CD4-positive, alpha-beta T cell treated with Interleukin-6 at 100 ng/mL for 8 hours (primary cell): ENCODE measurements at regions not wholly inside any gene's neighbourhood (a gene's known extent, or its start where the extent isn't known, plus 50 kb on each side); places are given as distances from the start of the nearest gene placed in this dataset.

Experiments used
- DNase-seq: peaks from one replicate; pipeline ENCODE4 v3.0.0-alpha.2; 2020; ENCODE audit warnings: mixed read lengths, low spot score

DNA sequence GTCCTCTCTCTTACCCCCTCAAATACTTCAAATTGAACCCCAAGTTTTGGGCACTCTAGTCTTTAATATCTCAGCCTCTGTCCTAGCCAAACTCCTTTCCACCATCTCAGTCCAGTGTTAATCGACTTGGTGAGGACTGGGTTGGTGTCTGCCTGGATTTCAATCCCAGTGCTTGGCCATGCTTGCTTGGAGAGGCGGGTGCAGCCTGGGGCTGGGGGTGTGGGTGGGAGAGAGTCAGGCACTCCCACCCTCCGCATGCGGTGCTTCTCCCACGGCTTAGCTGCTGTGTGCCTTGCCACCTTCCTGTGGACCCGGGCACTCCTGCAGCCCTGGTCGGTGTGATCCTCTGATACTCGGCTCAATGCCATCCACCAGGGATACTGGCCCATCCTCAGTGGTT, 220.8 kb upstream of the HDAC4 start:
- DNase-seq: no peak

DNA sequence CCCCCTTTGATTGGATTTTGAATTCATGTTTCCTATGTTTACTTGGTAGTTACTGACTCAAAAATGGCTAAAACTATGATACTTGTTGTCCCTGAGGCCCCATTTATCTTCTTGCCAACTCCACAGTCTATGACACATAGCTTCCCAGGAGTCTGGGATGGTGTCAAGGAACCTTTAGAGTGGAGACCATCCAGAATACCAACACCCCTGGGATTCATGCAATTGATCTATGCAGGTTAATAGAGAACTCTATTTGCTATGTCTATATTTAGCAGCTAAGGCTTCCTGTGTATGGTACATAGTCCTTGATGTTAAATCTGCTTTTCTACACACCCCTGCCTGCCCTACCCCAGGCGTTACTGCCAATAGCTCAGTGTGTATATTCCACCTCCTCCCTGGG, 218.5 kb upstream of the HDAC4 start:
- DNase-seq: no peak

DNA sequence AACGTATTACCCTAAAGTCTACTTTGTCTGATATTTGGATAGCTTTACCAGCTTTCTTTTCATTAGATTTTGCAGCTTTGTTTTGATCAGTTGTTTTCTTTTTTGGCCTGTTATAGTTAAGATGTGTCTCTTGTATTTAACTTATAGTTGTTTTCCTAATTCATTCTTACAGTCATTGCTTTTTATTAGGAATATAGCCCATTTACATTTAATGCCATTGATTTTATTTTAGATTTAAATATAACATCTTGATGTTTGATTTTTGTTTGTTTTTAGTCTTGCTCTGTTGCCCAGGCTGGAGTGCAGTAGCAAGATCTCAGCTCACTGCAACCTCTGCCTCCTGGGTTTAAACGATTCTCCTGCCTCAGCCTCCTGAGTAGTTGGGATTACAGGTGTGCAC, 215.9 kb upstream of the HDAC4 start:
- no peak for DNase-seq

DNA sequence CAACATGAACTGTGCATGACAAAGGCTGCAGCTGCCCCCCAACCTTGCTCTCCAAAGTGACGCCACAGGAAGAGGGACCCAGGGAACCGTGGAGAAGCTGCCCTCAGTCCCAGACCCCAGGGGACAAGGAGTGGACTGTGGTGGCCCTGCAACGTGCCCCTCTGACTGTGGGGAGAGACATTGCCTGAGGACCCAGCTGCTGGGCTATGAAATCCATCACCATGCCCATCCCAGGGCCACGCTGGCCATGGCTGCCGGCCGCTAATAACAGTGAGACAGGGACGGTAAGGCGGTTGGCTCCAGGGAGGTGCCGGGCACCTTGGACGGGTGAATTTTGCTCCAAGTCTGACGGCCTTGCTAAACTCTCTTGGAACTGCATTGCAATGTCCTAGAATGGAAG, 211.3 kb upstream of the HDAC4 start:
- DNase-seq: no peak

DNA sequence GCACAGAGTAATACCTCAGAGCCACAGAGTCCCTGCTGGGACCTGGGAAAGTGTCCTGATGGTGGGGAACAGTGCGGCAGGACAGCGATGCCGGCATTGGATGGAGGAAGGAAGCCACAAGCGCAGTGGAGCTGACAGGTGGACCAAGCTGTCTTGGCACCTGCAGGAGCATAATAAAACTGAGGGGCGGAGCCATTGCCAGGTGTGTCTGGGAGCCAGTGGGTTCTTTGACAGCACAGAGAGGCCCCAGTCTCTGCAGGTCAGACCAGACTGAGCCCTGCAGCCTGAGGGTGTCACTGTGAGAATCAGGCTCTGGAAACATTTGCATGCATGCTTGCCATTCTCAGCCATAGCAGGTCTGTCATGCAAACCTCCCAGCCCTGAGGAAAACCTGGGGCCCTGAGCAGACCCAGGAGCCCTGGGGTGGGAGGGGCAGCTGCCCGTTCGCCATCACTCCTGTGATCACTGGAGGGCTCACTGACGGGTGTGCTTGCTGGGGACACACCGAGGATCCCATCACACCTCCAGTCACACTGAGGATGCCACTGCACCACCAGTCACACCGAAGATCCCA, 210.5 kb upstream of the HDAC4 start:
- DNase-seq: no peak

GRCh38 chr2:239610457-239611221, 209.8 kb upstream of the HDAC4 start:
- DNase-seq: no peak

- no peak for DNase-seq
Measured at GRCh38 chr2:239609607-239610310, 208.9 kb upstream of the HDAC4 start.

DNA sequence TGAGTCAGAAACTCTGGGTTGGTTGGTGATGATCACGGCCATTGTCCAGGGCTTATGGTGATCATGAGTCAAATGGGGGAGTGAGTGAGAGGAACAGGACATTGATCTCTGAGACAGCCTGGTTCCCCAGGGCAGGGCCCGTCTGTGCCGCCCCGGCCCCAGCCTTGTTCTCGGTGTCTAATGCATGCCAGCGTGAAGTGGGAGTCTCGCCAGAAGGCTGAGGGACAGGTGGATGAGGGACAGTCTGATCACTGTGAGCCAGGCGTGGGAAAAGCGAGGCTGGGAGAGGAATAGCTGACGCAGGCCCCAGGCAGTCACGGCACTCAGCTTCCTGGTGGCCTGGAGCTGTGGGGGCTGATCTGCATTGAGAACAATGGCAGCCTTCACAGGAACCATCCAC, 208.3 kb upstream of the HDAC4 start:
- no peak for DNase-seq

DNA sequence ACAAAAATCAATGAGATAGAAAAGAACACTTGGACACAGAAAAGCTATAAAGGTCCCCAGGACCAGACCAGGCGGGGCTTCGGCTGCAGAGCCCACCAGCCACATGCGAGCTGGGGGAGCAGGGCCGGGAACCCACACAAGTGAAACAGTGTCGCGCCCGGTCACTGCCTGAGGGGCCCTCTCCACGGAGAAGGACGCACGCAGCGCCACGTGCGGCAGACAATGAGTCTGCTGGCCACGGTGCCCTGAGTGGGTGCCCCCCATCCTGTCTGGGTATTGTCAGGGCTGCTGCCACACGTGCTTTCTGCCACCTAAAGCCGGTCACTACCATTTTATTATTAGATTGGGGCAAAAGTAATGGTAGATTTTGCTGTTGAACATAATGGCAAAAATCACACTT, 207.9 kb upstream of the HDAC4 start:
- DNase-seq: no peak

- DNase-seq: no peak
Measured at GRCh38 chr2:239608260-239608659, 207.4 kb upstream of the HDAC4 start.

GRCh38 chr2:239607517-239608191, 206.8 kb upstream of the HDAC4 start:
- no peak for DNase-seq

DNA sequence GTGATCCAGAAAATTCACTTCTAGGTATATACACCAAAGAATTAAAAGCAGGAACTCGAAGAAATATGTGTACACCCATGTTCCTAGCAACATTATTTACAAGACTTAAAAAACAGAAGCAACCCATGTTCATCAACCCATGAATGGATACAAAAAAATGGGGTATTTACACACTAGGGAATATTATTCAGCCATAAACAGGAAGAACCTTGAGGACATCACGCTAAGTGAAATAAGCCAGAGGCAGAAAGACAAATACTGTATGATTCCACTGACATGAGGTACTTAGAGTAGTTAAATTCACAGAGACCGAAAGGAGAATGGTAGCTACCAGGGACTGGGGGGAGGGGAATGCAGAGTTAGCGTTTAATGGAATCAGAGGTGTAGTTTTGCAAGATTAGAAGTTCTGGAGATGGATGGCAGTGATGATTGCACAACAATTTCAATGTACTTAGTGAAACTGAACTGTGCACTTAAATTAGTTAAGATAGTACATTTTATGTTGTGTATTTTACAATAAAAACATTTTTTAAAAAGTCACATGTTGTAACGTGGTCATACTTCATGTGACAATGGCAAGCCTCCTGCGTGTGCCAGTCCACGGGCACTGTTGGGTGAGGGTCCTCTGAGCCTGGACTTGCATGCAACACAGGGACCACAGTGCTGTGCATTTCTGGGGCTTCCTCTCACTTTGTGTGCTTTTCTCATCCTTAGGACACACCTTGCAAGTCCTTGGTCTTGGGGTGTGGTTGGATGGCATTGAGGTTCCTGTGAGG, 206.1 kb upstream of the HDAC4 start:
- DNase-seq: no peak

DNA sequence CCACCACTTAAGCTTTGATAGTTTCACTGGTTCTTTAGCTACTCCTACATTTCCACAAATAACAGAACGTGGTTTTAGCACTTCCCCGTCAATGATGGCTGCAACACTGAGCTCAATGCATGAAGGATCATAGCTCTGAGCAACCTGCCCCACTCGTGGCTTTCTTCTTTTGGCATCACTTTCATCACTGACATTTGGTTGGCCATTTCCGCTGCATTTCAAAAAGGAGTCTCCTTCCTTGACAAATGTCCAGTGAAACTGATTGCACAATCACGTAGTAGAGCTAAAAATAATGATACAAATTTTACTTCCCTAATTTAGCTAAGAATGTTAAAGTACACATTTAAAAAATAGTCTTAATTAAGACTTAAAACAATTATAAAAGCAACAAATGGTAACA, 205.2 kb upstream of the HDAC4 start:
- DNase-seq: no peak

DNA sequence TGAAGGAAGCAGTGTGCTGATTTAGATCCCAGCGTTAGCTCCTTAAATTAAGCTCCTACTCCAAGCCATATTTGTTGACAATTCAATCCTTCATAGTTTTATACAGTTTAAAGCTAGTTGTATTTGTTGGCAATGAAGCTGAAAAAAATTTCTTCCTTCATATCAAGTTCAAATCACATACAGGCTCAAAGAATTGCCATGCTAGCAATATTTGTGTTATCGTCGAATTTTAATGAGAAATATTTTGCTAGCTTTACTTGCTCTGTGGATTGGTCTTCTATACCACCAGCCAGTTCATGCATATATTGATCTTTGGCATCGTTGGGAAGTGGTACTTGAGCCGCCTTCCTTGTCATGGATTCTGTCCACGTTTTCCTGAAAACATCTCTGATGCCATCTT, 204.6 kb upstream of the HDAC4 start:
- no peak for DNase-seq

- DNase-seq: no peak
Measured at GRCh38 chr2:239604861-239605260, 204.0 kb upstream of the HDAC4 start.

DNA sequence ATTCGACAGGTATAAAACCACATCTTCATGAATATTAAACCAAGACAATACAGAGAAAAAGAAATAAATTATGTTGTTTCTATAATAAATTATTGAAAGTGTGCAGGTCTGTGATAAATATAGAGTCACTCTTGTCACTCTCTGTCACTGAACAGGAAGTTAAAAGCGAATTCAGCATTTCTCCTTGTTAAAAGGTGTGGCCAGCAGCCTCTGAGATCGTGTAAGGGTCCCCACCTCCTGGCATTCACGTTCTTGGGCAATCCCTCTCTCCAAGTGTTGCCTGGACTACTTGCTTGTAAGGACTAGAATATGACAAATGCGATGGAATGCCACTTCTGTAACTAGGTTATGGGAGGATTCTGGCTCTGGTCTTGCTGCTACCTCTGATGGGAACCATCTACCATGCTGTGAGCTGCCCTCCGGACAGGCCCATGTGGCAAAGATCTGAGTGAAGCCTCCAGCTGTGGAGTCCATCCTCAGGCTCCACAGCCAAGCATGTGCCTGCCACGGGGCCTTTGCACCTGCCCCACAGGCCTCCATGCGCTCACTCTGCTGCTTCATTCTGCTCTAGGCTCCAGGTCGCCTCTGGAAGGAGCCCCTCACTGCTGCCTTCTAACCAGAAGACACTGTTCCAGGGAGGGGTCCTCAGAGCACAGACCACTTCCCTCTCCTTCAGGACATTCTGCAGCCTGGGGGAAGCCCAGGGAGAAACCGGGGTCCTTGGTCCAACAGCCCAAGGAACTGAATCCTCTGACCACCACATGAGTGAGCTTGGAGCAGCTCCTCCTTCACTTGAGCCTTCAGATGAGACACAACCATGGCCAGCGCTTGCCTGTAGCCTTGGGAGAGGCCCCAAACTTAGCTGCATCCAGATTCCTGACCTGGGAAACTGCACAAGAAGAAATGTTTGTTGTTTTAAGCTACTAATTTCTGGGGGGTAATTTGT, 202.9 kb upstream of the HDAC4 start:
- no peak for DNase-seq

DNA sequence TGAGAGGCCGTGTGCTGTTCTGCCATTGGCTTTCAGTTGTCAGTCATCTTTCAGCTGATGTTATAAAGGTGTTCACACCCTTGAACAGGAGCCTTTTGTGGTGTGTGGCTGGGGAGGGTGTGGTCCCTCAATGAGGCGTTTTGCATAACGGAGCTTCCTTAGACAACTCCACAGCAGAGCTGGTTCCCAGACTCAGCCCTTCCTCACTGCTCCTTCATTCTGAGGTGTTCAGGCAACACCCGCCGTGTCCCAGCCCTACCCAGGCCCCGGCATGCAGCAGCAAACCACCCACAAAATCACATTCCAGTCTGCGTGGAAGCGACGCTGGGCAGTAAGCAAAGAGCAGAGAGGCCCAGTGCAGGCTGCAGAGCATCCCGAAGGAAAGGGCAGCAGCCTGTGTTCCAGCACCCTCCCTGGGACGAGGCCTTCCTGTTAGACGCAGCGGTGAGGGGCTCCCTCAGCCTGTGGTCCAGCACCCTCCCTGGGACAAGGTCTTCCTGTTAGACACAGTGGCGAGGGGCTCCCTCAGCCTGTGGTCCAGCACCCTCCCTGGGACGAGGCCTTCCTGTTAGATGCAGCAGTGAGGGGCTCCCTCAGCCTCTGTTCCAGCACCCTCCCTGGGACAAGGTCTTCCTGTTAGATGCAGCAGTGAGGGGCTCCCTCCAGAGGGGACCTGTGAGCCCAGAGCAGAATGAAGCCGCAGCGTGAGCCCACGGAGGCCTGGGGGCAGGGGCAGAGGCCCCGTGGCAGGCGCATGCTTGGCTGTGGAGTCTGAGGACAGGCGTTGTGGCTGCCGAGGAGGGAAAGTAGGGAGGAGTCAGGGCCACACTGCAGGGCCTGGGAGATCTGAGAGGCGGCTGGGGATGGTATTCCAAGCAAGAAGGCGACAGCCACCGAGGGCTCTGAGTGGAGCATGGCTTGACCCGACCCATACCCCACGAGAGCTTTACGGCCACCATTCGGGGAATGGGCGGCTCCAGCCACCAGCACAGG, 201.8 kb upstream of the HDAC4 start:
- DNase-seq: no peak

DNA sequence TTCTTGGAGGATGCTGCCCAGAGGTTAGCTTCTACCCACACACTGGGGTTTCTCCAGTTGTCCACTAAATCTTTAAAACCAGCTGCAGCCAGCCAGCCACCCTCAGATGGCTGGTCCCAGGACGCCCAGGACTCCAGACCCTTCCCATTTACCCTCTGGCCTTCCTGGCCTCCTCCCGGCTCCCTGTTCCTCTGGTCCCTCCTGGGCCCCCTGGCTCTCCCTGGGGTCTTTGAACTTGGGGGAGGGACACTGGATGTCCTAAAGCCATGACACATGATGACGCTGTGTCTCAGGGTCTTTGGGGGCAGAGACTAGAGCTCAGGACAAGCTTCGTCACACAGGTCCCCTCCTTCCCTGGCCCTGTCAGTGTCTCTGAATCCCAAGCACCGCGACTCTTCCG, 201.1 kb upstream of the HDAC4 start:
- no peak for DNase-seq

DNA sequence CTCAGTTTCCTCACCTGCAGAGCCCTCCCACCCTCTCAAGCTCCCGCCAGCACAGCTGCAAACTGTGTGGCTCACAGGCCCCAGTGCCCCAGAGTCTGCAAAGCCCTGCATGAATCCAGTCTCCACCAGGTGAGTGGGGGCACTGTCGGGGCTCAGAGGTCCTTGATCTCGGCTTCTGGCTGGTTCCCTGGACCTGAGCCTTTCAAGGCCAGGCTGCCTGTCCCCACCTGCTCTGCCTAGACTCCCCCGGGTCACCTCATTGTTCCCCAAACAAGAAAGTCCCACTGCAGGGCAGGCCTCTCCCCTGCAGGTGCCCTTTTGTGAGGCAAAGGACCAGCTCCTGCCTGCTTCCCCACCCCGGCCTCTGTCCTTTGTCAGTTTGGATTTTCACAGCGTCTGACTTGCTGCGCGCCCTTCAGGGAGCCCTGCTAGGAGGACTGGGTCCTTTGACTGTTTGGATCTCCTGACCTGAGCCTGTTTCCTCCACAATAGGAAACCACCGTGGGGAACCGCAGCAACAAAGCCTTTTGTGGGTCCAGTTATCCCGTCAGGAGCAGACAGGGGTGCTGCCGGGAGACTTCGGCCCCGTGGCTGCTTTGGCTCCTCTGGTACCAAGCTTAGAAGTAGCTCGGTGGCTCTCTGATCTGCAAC, 200.5 kb upstream of the HDAC4 start:
- no peak for DNase-seq
